ENCODE measurements at regions not wholly inside any gene's neighbourhood (a gene's known extent, or its start where the extent isn't known, plus 50 kb on each side); places are given as distances from the start of the nearest gene placed in this dataset.

DNA sequence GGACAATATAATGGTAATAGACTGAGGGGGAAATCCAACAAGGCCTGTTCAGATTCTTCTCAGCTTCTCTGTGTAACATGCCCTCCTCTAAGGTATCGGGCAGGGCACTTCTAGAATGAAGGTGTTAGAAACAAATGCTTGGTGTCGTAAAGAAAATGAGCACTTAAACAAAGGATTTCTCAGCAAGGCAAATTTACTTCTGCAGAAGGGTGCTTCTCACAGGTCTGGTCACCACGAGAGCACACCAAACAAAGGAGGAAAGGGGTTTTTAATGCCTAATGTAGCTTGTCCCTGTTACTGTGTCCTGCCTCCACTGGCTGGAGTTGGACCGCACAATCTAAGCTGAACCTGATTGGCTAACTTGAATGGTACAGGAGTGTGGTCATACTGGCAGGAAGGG, 642.6 kb upstream of the CDH8 start:
- TF ChIP-seq, protein P1, sequence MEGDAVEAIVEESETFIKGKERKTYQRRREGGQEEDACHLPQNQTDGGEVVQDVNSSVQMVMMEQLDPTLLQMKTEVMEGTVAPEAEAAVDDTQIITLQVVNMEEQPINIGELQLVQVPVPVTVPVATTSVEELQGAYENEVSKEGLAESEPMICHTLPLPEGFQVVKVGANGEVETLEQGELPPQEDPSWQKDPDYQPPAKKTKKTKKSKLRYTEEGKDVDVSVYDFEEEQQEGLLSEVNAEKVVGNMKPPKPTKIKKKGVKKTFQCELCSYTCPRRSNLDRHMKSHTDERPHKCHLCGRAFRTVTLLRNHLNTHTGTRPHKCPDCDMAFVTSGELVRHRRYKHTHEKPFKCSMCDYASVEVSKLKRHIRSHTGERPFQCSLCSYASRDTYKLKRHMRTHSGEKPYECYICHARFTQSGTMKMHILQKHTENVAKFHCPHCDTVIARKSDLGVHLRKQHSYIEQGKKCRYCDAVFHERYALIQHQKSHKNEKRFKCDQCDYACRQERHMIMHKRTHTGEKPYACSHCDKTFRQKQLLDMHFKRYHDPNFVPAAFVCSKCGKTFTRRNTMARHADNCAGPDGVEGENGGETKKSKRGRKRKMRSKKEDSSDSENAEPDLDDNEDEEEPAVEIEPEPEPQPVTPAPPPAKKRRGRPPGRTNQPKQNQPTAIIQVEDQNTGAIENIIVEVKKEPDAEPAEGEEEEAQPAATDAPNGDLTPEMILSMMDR (IDR thresholded peaks at IDR 0.05), result no peak
- TF ChIP-seq POLR2A (IDR thresholded peaks at IDR 0.05), result no peak
- Histone ChIP-seq H3K4me3 (no peak overlapping the region), H3K36me3 (no peaks in the 10 kb centered on the region), H3K9me3 (no peaks in the 10 kb centered on the region), H3K27me3 (no peaks in the 10 kb centered on the region), H3K4me1 (no peaks in the 10 kb centered on the region), H3K27ac (no peak overlapping the region)
- no peak for DNase-seq
- intact Hi-C loops (cut with DNase I; ENCODE audit: low total_unique reads), result no loop called here

DNA sequence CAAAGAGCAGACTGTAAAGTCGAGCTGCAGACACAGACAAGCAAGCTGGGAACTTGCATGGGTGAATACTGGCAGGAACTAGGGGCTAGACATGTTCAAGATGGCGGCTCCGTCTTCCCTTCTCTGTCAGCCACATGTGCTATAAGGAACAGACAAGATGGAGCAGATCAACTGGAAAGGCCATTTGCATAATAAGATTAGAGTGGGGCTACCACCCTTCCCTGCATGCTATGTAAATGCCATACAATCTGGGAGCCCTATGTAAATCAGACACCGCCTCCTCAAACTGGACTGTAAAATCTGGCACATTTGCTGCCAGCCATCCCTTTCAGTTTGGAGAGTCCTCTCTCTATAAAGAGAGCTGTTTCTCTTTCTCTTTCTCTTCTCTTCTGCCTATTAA, 640.1 kb upstream of the CDH8 start:
- Histone ChIP-seq H3K4me1 (no peaks in the 10 kb centered on the region), H3K36me3 (no peaks in the 10 kb centered on the region), H3K27ac (no peak overlapping the region), H3K27me3 (no peaks in the 10 kb centered on the region), H3K9me3 (no peaks in the 10 kb centered on the region), H3K4me3 (no peak overlapping the region)
- intact Hi-C loops (cut with DNase I; ENCODE audit: low total_unique reads), result no loop called here
- no peak for DNase-seq
- TF ChIP-seq, protein P1 (IDR thresholded peaks at IDR 0.05), result no peak
- TF ChIP-seq POLR2A (IDR thresholded peaks at IDR 0.05), result no peak

DNA sequence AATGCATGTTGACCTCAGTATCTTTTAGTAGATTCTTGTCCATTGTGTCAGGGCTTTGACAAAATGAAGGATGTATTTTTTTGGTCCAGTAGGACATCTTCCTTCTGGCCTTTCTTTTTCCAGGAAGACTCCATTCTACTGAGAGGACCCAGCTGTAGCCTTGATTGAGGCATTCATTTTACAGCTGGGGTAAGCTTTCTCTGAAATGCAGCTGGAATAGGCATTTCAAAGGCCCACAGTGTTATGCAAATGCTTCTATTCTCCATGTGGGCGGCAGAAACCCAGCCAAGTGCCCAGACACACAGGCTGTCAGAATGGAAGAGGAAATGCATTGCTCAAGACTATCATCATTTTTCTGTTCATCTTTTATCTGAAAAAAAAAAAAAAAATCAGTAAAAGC, 629.0 kb upstream of the CDH8 start:
- Histone ChIP-seq H3K27me3 (no peaks in the 10 kb centered on the region), H3K27ac (no peak overlapping the region), H3K4me3 (no peak overlapping the region), H3K4me1 (no peaks in the 10 kb centered on the region), H3K9me3 (no peaks in the 10 kb centered on the region), H3K36me3 (no peaks in the 10 kb centered on the region)
- intact Hi-C loops (cut with DNase I; ENCODE audit: low total_unique reads), result no loop called here
- DNase-seq, result no peak
- TF ChIP-seq POLR2A (IDR thresholded peaks at IDR 0.05), result no peak

DNA sequence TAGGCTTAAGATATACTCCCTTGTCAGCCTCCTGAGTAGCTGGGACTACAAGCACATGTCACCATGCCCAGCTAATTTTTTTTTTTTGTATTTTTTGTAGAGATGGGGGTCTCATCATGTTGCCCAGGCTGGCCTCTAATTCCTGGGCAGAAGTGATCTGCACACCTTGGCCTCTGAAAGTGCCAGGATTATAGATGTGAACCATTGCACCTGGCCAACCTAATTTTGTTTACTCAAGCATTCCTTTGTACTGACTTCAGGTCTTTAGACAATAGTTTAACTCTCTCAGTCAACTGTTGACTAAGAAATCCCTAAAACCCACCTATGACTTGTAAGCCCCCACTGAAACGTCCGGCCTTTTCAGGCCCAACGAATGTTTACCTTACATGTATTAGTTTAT, 628.3 kb upstream of the CDH8 start:
- H3K27me3 ChIP-seq, result no peaks in the 10 kb centered on the region
- H3K9me3 ChIP-seq, result no peaks in the 10 kb centered on the region
- TF ChIP-seq, protein P1 (IDR thresholded peaks at IDR 0.05), result no peak
- TF ChIP-seq POLR2A (IDR thresholded peaks at IDR 0.05), result no peak
- no peak for DNase-seq
- no peaks in the 10 kb centered on the region for H3K4me1 ChIP-seq
- no peak overlapping the region for H3K4me3 ChIP-seq
- H3K36me3 ChIP-seq, result no peaks in the 10 kb centered on the region
- H3K27ac ChIP-seq, result no peak overlapping the region
- intact Hi-C loops (cut with DNase I; ENCODE audit: low total_unique reads), result no loop called here

DNA sequence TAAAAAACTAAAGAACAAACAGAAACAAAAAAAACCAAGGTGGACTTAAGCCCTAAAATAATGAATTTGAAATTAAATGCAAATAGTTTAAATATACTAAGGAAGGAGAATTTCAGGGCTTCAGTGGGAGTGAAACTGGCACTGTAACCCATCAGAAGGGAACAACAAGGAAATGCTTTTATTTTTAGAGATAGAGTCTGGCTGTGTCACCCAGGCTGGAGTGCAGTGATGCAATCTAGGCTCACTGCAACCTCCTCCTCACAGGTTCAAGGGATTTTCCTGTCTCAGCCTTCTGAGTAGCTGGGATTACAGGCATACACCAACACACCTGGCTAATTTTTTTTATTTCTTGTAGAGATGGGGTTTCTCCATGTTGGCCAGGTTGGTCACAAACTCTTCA, 625.2 kb upstream of the CDH8 start:
- TF ChIP-seq, protein P1 (IDR thresholded peaks at IDR 0.05), result no peak
- TF ChIP-seq POLR2A (IDR thresholded peaks at IDR 0.05), result no peak
- H3K27ac ChIP-seq, result no peak overlapping the region
- no peak overlapping the region for H3K4me3 ChIP-seq
- H3K9me3 ChIP-seq, result no peaks in the 10 kb centered on the region
- no peak for DNase-seq
- H3K4me1 ChIP-seq, result no peaks in the 10 kb centered on the region
- H3K27me3 ChIP-seq, result no peaks in the 10 kb centered on the region
- H3K36me3 ChIP-seq, result no peaks in the 10 kb centered on the region
- intact Hi-C loops (cut with DNase I; ENCODE audit: low total_unique reads), result no loop called here

DNA sequence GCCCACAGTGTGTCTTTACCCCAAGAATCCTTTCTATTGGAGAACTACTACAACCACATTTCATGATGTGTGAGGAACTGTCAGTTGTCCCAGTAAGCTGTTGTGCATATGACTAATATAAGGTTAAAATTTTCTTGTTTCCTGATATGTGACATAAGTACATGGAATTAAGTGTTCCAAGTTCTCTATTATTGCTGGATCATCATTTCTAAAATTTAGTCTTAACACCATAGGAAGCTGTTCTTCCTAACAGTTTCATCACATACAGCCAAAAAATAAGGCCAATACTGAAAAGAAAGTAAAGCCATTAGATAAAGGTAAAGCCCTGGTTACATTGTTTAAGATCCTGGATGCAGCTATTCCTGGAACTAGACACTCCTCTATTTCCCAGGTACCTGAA, 620.9 kb upstream of the CDH8 start:
- Histone ChIP-seq H3K36me3 (no peaks in the 10 kb centered on the region), H3K4me3 (no peak overlapping the region), H3K9me3 (no peaks in the 10 kb centered on the region), H3K4me1 (no peaks in the 10 kb centered on the region), H3K27me3 (no peaks in the 10 kb centered on the region), H3K27ac (no peak overlapping the region)
- TF ChIP-seq, protein P1 (IDR thresholded peaks at IDR 0.05), result no peak
- no peak for TF ChIP-seq POLR2A (IDR thresholded peaks at IDR 0.05)
- intact Hi-C loops (cut with DNase I; ENCODE audit: low total_unique reads), result no loop called here
- no peak for DNase-seq

Measured in uterus (tissue), 3 donors.